MM.1S (cell line): ENCODE measurements at regions not wholly inside any gene's neighbourhood (a gene's known extent, or its start where the extent isn't known, plus 50 kb on each side); places are given as distances from the start of the nearest gene placed in this dataset.

ENCODE experiments used
- DNase-seq: peaks from one replicate; pipeline ENCODE4 v3.0.0-alpha.2; 2015
- H2AFZ ChIP-seq: fragments of 300-600 bp; sonication (generic); 2 replicates; pipeline ENCODE4 v1.6.0; 2016; ENCODE audit warnings: antibody characterized with exemption, low read length
- H3F3A ChIP-seq: fragments of 300-600 bp; sonication (generic); 2 replicates; pipeline ENCODE4 v1.6.1; 2016; ENCODE audit warnings: mild to moderate bottlenecking, antibody characterized with exemption, low read length, moderate library complexity, mixed read lengths; ENCODE audit not compliant: insufficient read depth
- H3K27ac ChIP-seq: fragments of 300-600 bp; sonication (generic); 2 replicates; pipeline ENCODE4 v1.5.1; 2016; ENCODE audit warnings: mild to moderate bottlenecking, low read length
- H3K27me3 ChIP-seq: fragments of 300-600 bp; sonication (generic); replicated peaks from 2 replicates; pipeline ENCODE4 v1.6.0; 2016; ENCODE audit warnings: low read length; ENCODE audit not compliant: insufficient read depth
- H3K36me3 ChIP-seq: fragments of 300-600 bp; sonication (generic); replicated peaks from 2 replicates; pipeline ENCODE4 v1.6.1; 2016; ENCODE audit warnings: mild to moderate bottlenecking, low read length, mixed read lengths; ENCODE audit not compliant: insufficient read depth
- H3K4me1 ChIP-seq: fragments of 300-600 bp; sonication (generic); 2 replicates; pipeline ENCODE4 v1.6.1; 2016; ENCODE audit warnings: low read length, mixed read lengths
- H3K4me2 ChIP-seq: fragments of 300-600 bp; sonication (generic); 2 replicates; pipeline ENCODE4 v1.6.0; 2016; ENCODE audit warnings: low read depth, low read length
- H3K4me3 ChIP-seq: fragments of 300-600 bp; sonication (generic); 2 replicates; pipeline ENCODE4 v1.5.1; 2016; ENCODE audit warnings: low read length, mixed read lengths
- H3K79me2 ChIP-seq: fragments of 300-600 bp; sonication (generic); 2 replicates; pipeline ENCODE4 v1.6.1; 2016; ENCODE audit warnings: mixed run types, low read length, mixed read lengths
- H3K9ac ChIP-seq: fragments of 300-600 bp; sonication (generic); 2 replicates; pipeline ENCODE4 v1.6.1; 2016; ENCODE audit warnings: low read length, mixed read lengths
- H3K9me2 ChIP-seq: fragments of 300-600 bp; sonication (generic); replicated peaks from 2 replicates; pipeline ENCODE4 v1.6.1; 2016; ENCODE audit warnings: mild to moderate bottlenecking, low read length, mixed read lengths; ENCODE audit not compliant: insufficient read depth
- H3K9me3 ChIP-seq: fragments of 300-600 bp; sonication (generic); replicated peaks from 2 replicates; pipeline ENCODE4 v1.6.1; 2016; ENCODE audit warnings: mild to moderate bottlenecking, low read length, mixed read lengths; ENCODE audit not compliant: insufficient read depth
- H4K20me1 ChIP-seq: fragments of 300-600 bp; sonication (generic); 2 replicates; pipeline ENCODE4 v1.6.1; 2016; ENCODE audit warnings: mild to moderate bottlenecking, low read length, moderate library complexity, mixed read lengths; ENCODE audit not compliant: insufficient read depth
- CTCF ChIP-seq: fragments of 300-600 bp; sonication (generic); IDR thresholded peaks from 2 replicates; pipeline ENCODE4 v1.5.1; 2016; ENCODE audit warnings: antibody characterized with exemption, low read length, mixed read lengths
- EZH2 ChIP-seq: fragments of 300-600 bp; sonication (generic); optimal IDR thresholded peaks from 2 replicates; pipeline ENCODE3; 2017; ENCODE audit warnings: low read depth, mild to moderate bottlenecking, antibody characterized with exemption, low read length, mixed read lengths
- EZH2phosphoT487 ChIP-seq: fragments of 300-600 bp; sonication (generic); IDR thresholded peaks from 2 replicates; pipeline ENCODE4 v1.6.1; 2018; ENCODE audit warnings: antibody characterized with exemption, low read length

- H3K27me3 ChIP-seq: no peaks in the 10 kb centered on the region
- no peaks in the 10 kb centered on the region for H3K4me1 ChIP-seq
- H2AFZ ChIP-seq: no peak overlapping the region
- H3K27ac ChIP-seq: no peak overlapping the region
- H3K4me3 ChIP-seq: no peak overlapping the region
- H3K36me3 ChIP-seq: no peaks in the 10 kb centered on the region
- H3K79me2 ChIP-seq: no peaks in the 10 kb centered on the region
- no peaks in the 10 kb centered on the region for H3K9me3 ChIP-seq
- TF ChIP-seq EZH2phosphoT487 (no peak), EZH2 (no peak), CTCF (no peak)
- no peaks in the 10 kb centered on the region for H3F3A ChIP-seq
- DNase-seq: no peak
- no peak overlapping the region for H3K9ac ChIP-seq
- no peaks in the 10 kb centered on the region for H4K20me1 ChIP-seq
- H3K9me2 ChIP-seq: no peaks in the 10 kb centered on the region
- no peak overlapping the region for H3K4me2 ChIP-seq
Observed at GRCh38 chr10:45209888-45210287, 105.5 kb downstream of the OR13A1 start.

GRCh38 chr10:45211576-45211975 is 103.8 kb downstream of the OR13A1 start:
- no peak for TF ChIP-seq EZH2
- TF ChIP-seq CTCF: no peak
- TF ChIP-seq EZH2phosphoT487: no peak
- Histone ChIP-seq H3K4me3 (no peak overlapping the region), H4K20me1 (no peaks in the 10 kb centered on the region), H3K4me2 (no peak overlapping the region), H3K4me1 (no peaks in the 10 kb centered on the region), H3K27ac (no peak overlapping the region), H3K9me3 (no peaks in the 10 kb centered on the region), H2AFZ (no peak overlapping the region), H3F3A (no peaks in the 10 kb centered on the region), H3K9me2 (no peaks in the 10 kb centered on the region), H3K79me2 (no peaks in the 10 kb centered on the region), H3K36me3 (no peaks in the 10 kb centered on the region), H3K27me3 (no peaks in the 10 kb centered on the region), H3K9ac (no peak overlapping the region)
- DNase-seq: no peak

GRCh38 chr10:45219416-45219815 is 96.0 kb downstream of the OR13A1 start:
- Histone ChIP-seq H3K4me1 (no peaks in the 10 kb centered on the region), H4K20me1 (no peaks in the 10 kb centered on the region), H2AFZ (no peak overlapping the region), H3K9me2 (no peaks in the 10 kb centered on the region), H3K9me3 (no peaks in the 10 kb centered on the region), H3K9ac (no peak overlapping the region), H3K4me3 (no peak overlapping the region), H3K27me3 (no peaks in the 10 kb centered on the region), H3K4me2 (no peak overlapping the region), H3K79me2 (no peaks in the 10 kb centered on the region), H3F3A (no peaks in the 10 kb centered on the region), H3K27ac (no peak overlapping the region), H3K36me3 (no peaks in the 10 kb centered on the region)
- TF ChIP-seq CTCF (no peak), EZH2phosphoT487 (no peak), EZH2 (no peak)
- DNase-seq: no peak
